ENCODE measurements at regions not wholly inside any gene's neighbourhood (a gene's known extent, or its start where the extent isn't known, plus 50 kb on each side); places are given as distances from the start of the nearest gene placed in this dataset.

DNA sequence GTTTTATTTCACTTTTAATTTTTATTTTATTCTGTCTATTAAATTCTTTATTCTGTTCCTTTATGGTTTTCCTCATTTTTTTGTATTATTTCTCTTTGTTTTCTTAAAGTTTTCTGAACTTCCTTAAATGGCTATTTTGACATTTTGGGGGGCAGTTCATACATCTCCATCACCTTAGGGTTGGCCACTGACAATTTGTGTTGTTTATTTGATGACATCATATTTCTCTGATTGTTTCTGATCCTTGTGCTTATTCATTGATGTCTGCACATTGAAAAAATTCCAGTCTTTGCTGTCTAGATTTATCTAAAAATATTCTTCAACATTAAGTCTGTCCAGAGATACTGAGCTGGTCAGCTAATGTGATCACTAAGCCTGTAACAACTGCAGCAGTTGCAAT, 379.5 kb upstream of the EYS start:
- Histone ChIP-seq H3K27ac (no peak overlapping the region), H3K36me3 (ENCODE audit: insufficient read depth) (no peaks in the 10 kb centered on the region), H3K4me3 (IDR thresholded peaks at IDR 0.05; ENCODE audit: insufficient read depth, low read depth, low read length) (no peak overlapping the region), H3K9ac (no peak overlapping the region), H3K4me2 (no peak overlapping the region), H2AFZ (ENCODE audit: low read depth) (no peak overlapping the region), H4K20me1 (ENCODE audit: insufficient read depth) (no peaks in the 10 kb centered on the region), H3K4me1 (ENCODE audit: low read depth, poor library complexity, severe bottlenecking) (no peaks in the 10 kb centered on the region), H3K27me3 (ENCODE audit: insufficient read depth, low read depth) (no peaks in the 10 kb centered on the region), H3K79me2 (ENCODE audit: insufficient read depth, low read depth) (no peaks in the 10 kb centered on the region)
- TF ChIP-seq, protein P1, sequence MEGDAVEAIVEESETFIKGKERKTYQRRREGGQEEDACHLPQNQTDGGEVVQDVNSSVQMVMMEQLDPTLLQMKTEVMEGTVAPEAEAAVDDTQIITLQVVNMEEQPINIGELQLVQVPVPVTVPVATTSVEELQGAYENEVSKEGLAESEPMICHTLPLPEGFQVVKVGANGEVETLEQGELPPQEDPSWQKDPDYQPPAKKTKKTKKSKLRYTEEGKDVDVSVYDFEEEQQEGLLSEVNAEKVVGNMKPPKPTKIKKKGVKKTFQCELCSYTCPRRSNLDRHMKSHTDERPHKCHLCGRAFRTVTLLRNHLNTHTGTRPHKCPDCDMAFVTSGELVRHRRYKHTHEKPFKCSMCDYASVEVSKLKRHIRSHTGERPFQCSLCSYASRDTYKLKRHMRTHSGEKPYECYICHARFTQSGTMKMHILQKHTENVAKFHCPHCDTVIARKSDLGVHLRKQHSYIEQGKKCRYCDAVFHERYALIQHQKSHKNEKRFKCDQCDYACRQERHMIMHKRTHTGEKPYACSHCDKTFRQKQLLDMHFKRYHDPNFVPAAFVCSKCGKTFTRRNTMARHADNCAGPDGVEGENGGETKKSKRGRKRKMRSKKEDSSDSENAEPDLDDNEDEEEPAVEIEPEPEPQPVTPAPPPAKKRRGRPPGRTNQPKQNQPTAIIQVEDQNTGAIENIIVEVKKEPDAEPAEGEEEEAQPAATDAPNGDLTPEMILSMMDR (conservative IDR thresholded peaks at IDR 0.05; ENCODE audit: low read depth, low read length): no peak

DNA sequence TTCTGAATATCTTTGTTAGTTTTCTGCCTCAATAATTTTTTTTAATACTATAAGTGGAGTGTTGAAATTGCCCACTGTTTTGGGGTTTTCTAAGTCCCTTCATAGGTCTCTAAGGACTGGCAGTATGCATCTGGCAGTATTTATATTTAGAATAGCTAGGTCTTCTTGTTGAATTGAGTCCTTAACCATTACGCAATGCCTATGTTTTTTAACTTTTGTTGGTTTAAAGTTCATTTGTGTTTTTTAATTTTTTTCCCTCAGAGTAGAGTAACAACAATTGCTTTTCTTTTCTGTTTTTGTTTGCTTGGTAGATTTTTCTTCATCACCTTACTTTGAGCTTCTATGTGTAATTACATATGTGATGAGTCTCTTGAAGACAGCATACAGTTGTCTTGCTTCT, 375.9 kb upstream of the EYS start:
- TF ChIP-seq, protein P1 (conservative IDR thresholded peaks at IDR 0.05; ENCODE audit: low read depth, low read length): no peak
- no peak overlapping the region for H3K27ac ChIP-seq
- H3K27me3 ChIP-seq (ENCODE audit: insufficient read depth, low read depth): no peaks in the 10 kb centered on the region
- H3K9ac ChIP-seq: no peak overlapping the region
- H2AFZ ChIP-seq (ENCODE audit: low read depth): no peak overlapping the region
- H3K4me2 ChIP-seq: no peak overlapping the region
- no peaks in the 10 kb centered on the region for H3K79me2 ChIP-seq (ENCODE audit: insufficient read depth, low read depth)
- H3K4me1 ChIP-seq (ENCODE audit: low read depth, poor library complexity, severe bottlenecking): no peaks in the 10 kb centered on the region
- H3K36me3 ChIP-seq (ENCODE audit: insufficient read depth): no peaks in the 10 kb centered on the region
- H3K4me3 ChIP-seq (IDR thresholded peaks at IDR 0.05; ENCODE audit: insufficient read depth, low read depth, low read length): no peak overlapping the region
- H4K20me1 ChIP-seq (ENCODE audit: insufficient read depth): no peaks in the 10 kb centered on the region

- Histone ChIP-seq H4K20me1 (ENCODE audit: insufficient read depth) (no peaks in the 10 kb centered on the region), H2AFZ (ENCODE audit: low read depth) (no peak overlapping the region), H3K79me2 (ENCODE audit: insufficient read depth, low read depth) (no peaks in the 10 kb centered on the region), H3K9ac (no peak overlapping the region), H3K36me3 (ENCODE audit: insufficient read depth) (no peaks in the 10 kb centered on the region), H3K27ac (no peak overlapping the region), H3K27me3 (ENCODE audit: insufficient read depth, low read depth) (no peaks in the 10 kb centered on the region), H3K4me3 (IDR thresholded peaks at IDR 0.05; ENCODE audit: insufficient read depth, low read depth, low read length) (no peak overlapping the region), H3K4me2 (no peak overlapping the region), H3K4me1 (ENCODE audit: low read depth, poor library complexity, severe bottlenecking) (no peaks in the 10 kb centered on the region)
- TF ChIP-seq, protein P1 (conservative IDR thresholded peaks at IDR 0.05; ENCODE audit: low read depth, low read length): no peak
Measured at GRCh38 chr6:66068907-66069306, 361.9 kb upstream of the EYS start.

GRCh38 chr6:66068033-66068432, 361.0 kb upstream of the EYS start:
- Histone ChIP-seq H3K36me3 (ENCODE audit: insufficient read depth) (no peaks in the 10 kb centered on the region), H3K4me3 (IDR thresholded peaks at IDR 0.05; ENCODE audit: insufficient read depth, low read depth, low read length) (no peak overlapping the region), H3K9ac (no peak overlapping the region), H3K79me2 (ENCODE audit: insufficient read depth, low read depth) (no peaks in the 10 kb centered on the region), H2AFZ (ENCODE audit: low read depth) (no peak overlapping the region), H3K27me3 (ENCODE audit: insufficient read depth, low read depth) (no peaks in the 10 kb centered on the region), H3K4me1 (ENCODE audit: low read depth, poor library complexity, severe bottlenecking) (no peaks in the 10 kb centered on the region), H3K4me2 (no peak overlapping the region), H3K27ac (no peak overlapping the region), H4K20me1 (ENCODE audit: insufficient read depth) (no peaks in the 10 kb centered on the region)
- TF ChIP-seq, protein P1 (conservative IDR thresholded peaks at IDR 0.05; ENCODE audit: low read depth, low read length): no peak

DNA sequence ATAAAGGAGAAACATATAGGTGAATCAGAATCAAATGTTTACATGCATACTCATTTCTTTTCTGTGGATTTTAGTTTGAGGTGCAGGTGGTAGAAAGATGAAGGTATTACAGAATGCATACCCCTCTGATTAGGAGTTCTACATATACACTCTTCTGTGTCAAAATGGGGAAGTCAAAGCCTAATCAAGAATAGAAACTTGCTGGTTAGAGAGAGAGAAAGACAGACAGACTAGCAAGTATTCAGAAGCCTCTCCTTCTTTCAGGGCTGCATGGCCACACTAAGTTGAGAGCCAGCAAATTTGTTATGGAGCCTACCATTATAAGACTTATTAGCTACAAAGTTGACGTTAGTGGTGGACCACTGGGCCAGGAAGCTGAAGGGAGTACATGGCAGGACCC, 358.3 kb upstream of the EYS start:
- H4K20me1 ChIP-seq (ENCODE audit: insufficient read depth): no peaks in the 10 kb centered on the region
- TF ChIP-seq, protein P1 (conservative IDR thresholded peaks at IDR 0.05; ENCODE audit: low read depth, low read length): no peak

More for the DNA sequence above, 358.3 kb upstream of the EYS start:
- no peak overlapping the region for H2AFZ ChIP-seq (ENCODE audit: low read depth)
- no peak overlapping the region for H3K27ac ChIP-seq
- H3K4me3 ChIP-seq (IDR thresholded peaks at IDR 0.05; ENCODE audit: insufficient read depth, low read depth, low read length): no peak overlapping the region
- no peak overlapping the region for H3K9ac ChIP-seq
- H3K27me3 ChIP-seq (ENCODE audit: insufficient read depth, low read depth): no peaks in the 10 kb centered on the region
- H3K79me2 ChIP-seq (ENCODE audit: insufficient read depth, low read depth): no peaks in the 10 kb centered on the region
- H3K4me1 ChIP-seq (ENCODE audit: low read depth, poor library complexity, severe bottlenecking): no peaks in the 10 kb centered on the region
- no peaks in the 10 kb centered on the region for H3K36me3 ChIP-seq (ENCODE audit: insufficient read depth)
- no peak overlapping the region for H3K4me2 ChIP-seq
